Brain microvascular endothelial cell (primary cell): ENCODE measurements at regions not wholly inside any gene's neighbourhood (a gene's known extent, or its start where the extent isn't known, plus 50 kb on each side); places are given as distances from the start of the nearest gene placed in this dataset.

ENCODE experiments used
- DNase-seq: peaks from one replicate; pipeline ENCODE4 v3.0.0-alpha.2; 2020
- H3K27ac ChIP-seq: fragments of 250-450 bp; sonication (Bioruptor Pico); 2 replicates; pipeline ENCODE4 v1.5.1; 2020; ENCODE audit warnings: mild to moderate bottlenecking, moderate library complexity
- H3K27me3 ChIP-seq: fragments of 250-450 bp; sonication (Bioruptor Pico); replicated peaks from 2 replicates; pipeline ENCODE4 v1.5.1; 2020; ENCODE audit warnings: mild to moderate bottlenecking
- H3K36me3 ChIP-seq: fragments of 250-450 bp; sonication (Bioruptor Pico); replicated peaks from 2 replicates; pipeline ENCODE4 v1.5.1; 2020; ENCODE audit warnings: mild to moderate bottlenecking
- H3K4me3 ChIP-seq: 2 replicates; pipeline ENCODE4 v1.5.1; 2011; ENCODE audit warnings: low read depth, mild to moderate bottlenecking, control low read depth, low read length, moderate library complexity
- CTCF ChIP-seq: IDR thresholded peaks from 2 replicates; pipeline ENCODE4 v1.5.1; 2011; ENCODE audit warnings: low read depth, mild to moderate bottlenecking, moderate library complexity, low read length, control low read depth, inconsistent platforms; ENCODE audit errors: missing control alignments
- in situ Hi-C: cut with HindIII; loops from 2 replicates; pipeline ENCODE4 v1.10.0; 2017; ENCODE audit warnings: low sequenced_read_pairs, low pct_ligation_motif_present

DNA sequence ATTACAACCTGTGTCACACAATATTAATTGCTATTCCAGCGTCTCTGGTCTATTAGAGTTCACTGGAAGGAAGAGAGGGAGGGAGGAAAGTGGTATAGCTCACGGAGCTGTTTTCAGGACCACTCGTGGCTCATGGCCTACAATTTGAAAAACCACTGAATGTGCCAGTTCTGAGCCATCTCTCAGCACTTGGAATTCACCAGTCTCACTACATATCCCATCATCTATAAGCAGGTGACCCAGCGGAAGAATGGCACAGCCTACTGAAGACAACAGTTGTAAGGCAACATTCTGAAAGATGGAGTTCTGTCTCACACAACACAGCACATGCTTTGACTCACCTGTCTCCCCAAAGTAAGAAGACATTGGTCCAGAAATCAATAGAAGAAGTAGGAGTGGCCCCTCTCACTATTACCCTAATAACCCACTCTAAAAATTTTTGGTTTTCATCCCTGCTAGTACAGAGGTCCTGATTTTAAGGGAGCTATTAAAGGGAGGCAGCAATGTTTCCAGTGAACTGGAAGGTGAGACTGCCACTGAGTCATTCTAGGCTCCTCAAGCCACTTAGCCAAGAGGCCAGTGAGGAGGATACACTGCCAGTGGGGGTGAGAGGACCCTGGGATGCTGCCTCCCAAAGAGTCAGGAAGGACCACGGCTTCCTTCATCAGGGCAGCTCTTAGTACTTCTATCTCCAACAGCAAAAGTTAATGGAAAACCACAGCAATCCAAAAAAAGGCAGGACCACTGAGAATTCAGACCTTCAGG, 50.0 kb upstream of the DOCK9 start:
- DNase-seq = no peak
- H3K36me3 ChIP-seq = no peaks in the 10 kb centered on the region
- no peak overlapping the region for H3K4me3 ChIP-seq
- H3K27me3 ChIP-seq = no peaks in the 10 kb centered on the region
- TF ChIP-seq CTCF = no peak
- no peak overlapping the region for H3K27ac ChIP-seq
- in situ Hi-C loops = no loop called here

DNA sequence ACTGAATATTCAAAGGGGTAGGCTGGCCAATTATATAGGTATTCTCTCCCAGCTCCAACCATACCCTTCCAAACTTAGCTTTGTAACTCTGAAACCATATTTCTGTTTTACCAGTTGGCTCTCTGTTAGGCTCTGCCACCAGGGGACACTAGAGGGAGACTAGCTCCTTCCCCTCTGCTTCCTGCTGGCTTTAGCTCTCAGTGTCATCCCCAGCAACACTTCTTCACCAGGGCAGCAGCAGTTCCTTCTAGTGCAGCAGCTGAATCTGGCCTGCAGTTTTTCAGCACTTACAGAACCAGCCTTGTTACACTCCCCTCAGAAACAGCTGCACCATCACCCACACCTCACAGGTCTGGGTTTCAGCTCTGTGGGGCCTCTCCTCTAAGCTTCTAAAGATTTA, 51.0 kb upstream of the DOCK9 start:
- peak; percentile 56 for TF ChIP-seq CTCF
- no peaks in the 10 kb centered on the region for H3K36me3 ChIP-seq
- in situ Hi-C loops = no loop called here
- H3K4me3 ChIP-seq = no peak overlapping the region
- DNase-seq = no peak
- H3K27ac ChIP-seq = no peak overlapping the region
- no peaks in the 10 kb centered on the region for H3K27me3 ChIP-seq

- in situ Hi-C loops = no loop called here
- H3K27me3 ChIP-seq = no peaks in the 10 kb centered on the region
- H3K4me3 ChIP-seq = no peak overlapping the region
- no peak overlapping the region for H3K27ac ChIP-seq
- DNase-seq = no peak
- no peaks in the 10 kb centered on the region for H3K36me3 ChIP-seq
- no peak for TF ChIP-seq CTCF
These were observed 51.7 kb upstream of the DOCK9 start for GRCh38 chr13:99029576-99029975.

DNA sequence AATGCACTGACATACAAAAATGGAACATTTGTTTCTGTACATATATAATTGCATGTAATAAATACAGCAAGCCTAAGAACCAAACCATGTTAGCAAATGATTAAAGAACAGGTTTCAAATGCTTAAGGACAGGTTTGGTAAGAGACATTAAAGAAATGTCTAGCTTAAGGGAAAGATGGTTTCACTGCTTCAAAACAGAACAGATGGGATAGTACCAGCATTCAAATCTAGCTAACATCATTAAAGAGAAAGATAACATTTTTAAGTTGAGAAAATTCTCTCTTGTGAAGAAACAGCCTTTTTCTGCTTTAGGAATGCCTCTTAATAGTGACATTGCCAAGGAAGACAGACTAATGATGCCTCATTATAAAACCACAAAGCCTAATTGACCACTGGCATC, 52.5 kb upstream of the DOCK9 start:
- no peak overlapping the region for H3K4me3 ChIP-seq
- TF ChIP-seq CTCF = no peak
- no peak overlapping the region for H3K27ac ChIP-seq
- no peak for DNase-seq
- H3K27me3 ChIP-seq = no peaks in the 10 kb centered on the region
- H3K36me3 ChIP-seq = no peaks in the 10 kb centered on the region
- in situ Hi-C loops = no loop called here

DNA sequence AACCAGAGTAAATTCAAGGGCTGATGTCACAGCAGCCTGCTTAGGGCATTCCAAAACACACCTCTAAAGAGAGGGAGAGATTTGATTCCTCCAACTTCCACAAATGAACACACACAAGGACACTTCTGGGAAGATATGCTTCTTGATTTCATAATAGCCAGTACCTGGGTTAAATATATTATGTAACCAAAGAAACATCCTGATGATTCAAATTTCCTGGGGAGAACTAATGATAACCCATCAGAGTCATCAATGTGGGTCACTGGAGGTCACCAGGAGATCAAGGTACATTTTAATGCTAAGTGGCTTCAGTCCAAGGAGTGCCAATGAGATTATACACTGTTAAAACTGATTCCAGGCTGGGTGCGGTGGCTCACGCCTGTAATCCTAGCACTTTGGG, 54.0 kb upstream of the DOCK9 start:
- TF ChIP-seq CTCF = no peak
- Histone ChIP-seq H3K4me3 (no peak overlapping the region), H3K27ac (no peak overlapping the region), H3K36me3 (no peaks in the 10 kb centered on the region), H3K27me3 (no peaks in the 10 kb centered on the region)
- no peak for DNase-seq
- in situ Hi-C loops = no loop called here

DNA sequence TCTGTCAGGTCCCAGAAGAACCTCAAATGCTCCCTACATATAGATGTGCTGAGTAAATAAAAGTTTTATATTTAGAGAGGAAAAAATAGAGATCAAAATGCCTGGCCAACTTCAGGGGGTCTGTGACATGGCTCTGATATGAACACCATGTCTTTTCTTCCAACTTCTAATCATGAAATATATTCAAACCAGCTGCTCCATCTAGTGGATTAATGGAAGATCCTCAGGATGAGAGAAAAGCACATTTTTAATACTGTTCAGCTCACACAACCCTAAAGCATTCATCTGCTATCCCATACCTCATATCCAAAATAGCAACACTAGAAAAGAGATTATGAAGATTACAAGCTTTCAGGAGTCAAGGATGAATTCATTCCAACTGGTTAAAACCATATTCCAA, 56.0 kb upstream of the DOCK9 start:
- Histone ChIP-seq H3K27me3 (no peaks in the 10 kb centered on the region), H3K36me3 (no peaks in the 10 kb centered on the region), H3K4me3 (no peak overlapping the region), H3K27ac (no peak overlapping the region)
- DNase-seq = no peak
- in situ Hi-C loops = no loop called here
- TF ChIP-seq CTCF = peak; percentile 51
